Urothelium cell line (cell line): ENCODE measurements at regions not wholly inside any gene's neighbourhood (a gene's known extent, or its start where the extent isn't known, plus 50 kb on each side); places are given as distances from the start of the nearest gene placed in this dataset.
A peak's percentile ranks its signal among the peaks of the same experiment; 100 is the strongest.

Source experiments
- DNase-seq: peaks from one replicate; pipeline ENCODE4 v3.0.0; 2011; ENCODE audit warnings: low spot score, mixed read lengths
- FAIRE-seq: peaks from 2 replicates; lab custom pipeline; 2011; peaks lifted over from hg19 to GRCh38; lab: Jason Lieb, UNC

DNA sequence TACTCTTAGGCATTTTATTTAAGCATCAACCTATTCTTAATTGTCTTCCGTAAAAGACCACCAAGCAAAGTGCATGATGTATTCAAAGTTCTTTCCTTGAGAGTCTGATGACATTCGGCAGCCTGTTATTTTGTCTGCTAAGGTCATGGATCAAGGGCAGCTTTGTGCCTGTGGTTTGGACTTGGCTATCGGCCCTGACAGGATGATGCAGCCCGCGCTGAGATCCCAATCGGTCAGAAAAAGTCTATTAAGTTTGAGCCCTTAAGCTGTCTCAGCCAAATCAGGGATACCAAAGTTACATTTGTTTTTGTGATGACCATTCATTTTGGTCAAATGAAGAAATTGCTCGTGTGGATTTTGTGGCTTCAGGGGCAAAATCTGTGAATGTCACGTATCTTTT lies 718.9 kb upstream of the FANCL start:
- FAIRE-seq = no peak
- DNase-seq = peak; percentile 27

DNA sequence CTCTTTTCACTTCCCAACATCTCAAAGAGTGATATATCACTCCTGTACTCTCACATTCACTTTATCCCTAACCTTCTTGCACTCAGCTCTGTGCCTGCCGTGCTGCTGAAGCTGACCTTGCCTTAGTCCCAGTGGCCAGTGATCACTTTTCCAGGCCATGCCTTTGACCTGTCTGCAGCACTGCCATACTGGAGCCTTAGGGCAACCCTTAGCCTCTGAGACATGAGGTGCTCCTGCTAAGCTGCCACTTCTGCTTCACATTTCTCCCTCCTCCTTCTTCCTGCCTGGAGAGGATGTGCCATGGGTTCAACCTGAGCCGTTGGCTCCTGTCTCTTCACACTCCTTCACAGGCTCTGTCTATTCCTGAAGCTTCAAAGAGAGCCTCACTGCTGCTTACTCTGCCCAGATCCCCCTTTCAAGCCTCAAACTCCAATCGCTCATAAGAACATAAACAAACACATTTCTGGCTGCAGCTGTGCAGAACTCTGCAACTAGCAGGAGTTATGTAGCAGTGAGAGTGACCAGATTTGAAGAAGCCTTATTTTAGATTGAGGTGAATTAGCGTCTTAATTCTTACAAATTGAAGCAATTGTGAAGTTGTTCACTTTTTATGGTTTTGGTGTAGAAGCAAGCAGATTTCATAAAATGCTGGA lies 716.2 kb upstream of the FANCL start:
- no peak for DNase-seq
- FAIRE-seq = no peak

GRCh38 chr2:58954880-58955385 lies 713.8 kb upstream of the FANCL start:
- no peak for DNase-seq
- FAIRE-seq = no peak

GRCh38 chr2:58951722-58952121 lies 710.6 kb upstream of the FANCL start:
- FAIRE-seq = no peak

DNA sequence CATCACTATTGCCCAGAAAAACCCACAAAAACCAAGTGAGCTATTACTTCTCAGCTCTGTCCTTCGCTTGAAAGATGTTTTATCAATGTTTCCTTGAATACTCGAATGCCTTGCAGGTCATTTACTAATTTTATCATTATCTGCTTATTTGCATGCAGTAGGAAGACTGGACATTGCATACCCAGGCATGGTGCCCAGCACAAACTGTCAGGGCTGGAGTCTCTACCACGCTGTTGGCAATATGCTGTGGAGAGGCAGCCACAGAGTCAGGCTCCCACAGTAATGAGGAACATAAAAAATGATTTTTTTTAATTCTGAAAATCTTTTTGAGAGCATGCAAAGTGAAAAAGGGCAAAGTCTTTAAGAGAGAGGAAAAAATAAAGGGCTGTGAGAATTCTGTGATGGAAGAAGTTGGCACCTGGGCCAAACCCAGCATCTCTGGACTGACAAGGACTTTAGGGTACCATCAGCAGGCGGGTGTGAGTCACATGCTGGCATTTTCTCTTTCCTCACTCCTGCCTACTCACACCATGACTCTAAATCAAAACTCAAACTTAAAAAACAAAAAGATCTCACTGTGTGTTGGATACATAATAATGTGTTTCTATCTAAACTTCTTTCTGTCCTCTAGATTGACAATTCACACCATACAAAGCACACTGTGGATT lies 709.8 kb upstream of the FANCL start:
- DNase-seq = no peak
- no peak for FAIRE-seq

More at GRCh38 chr2:58951722-58952121, 710.6 kb upstream of the FANCL start:
- no peak for DNase-seq

GRCh38 chr2:58939388-58939787 lies 698.3 kb upstream of the FANCL start:
- peak; percentile 52 for DNase-seq
- no peak for FAIRE-seq

DNA sequence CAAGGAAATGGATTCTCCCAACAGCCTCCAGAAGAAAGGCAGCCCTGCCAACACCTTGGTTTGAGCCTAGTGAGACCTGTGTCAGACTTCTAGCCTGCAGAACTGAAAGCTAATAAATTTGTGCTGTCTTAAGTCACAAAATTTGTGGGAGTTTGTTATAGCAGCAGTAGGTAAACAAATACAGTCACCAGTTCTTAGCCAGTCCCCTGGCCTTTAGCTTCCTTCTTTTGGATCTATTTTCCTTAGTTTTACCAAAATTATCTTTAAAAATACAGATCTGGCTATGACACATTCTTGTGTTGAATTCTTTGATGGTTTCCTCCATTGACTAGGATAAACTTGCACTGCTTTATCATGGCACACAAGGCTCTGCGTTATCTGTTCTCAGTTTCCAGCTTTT lies 697.9 kb upstream of the FANCL start:
- DNase-seq = no peak
- FAIRE-seq = no peak

DNA sequence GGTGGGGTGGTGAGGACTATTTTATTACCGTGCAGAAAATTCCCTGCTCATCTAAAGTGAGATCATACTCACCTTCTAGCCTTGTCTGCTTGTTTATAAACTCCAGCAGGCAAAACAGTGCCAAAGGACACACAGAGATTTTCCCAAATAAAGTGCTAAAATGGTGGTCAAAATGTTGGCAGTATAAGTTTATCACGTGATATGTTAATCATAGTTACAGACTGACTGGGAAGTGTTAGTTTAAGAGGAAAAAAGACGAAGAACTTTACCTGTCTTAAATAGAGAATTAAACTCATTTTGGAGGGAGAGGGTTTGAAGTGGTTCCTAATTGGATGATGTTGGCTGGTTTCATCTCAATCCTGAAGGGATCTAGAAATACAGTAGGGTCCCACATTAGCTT lies 691.7 kb upstream of the FANCL start:
- FAIRE-seq (no peak), DNase-seq (no peak)

DNA sequence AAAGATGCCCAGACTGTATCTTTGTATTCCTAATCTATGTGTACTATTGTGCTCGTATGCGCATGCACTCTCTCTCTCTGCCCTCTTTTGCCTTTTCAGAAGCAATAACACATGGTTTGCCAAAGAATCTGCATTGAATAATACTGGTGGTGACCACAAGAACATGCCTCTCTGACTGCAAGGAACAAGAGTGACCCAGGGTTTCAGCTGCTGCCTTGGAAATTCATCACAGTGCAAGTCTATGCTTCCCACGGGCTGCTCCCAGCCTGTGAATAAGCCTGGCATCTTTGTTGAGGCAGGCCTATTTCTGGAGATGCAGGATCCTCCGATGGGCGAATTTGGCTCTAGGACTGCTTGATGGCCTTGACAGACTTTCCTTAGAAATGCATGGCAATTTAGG lies 689.4 kb upstream of the FANCL start:
- DNase-seq = no peak
- no peak for FAIRE-seq

- FAIRE-seq = no peak
Measured at GRCh38 chr2:58928973-58929372, 687.8 kb upstream of the FANCL start.

GRCh38 chr2:58928391-58928790 lies 687.3 kb upstream of the FANCL start:
- no peak for FAIRE-seq
- DNase-seq = no peak

More at GRCh38 chr2:58928973-58929372, 687.8 kb upstream of the FANCL start:
- DNase-seq = no peak

GRCh38 chr2:58926112-58926511 lies 685.0 kb upstream of the FANCL start:
- FAIRE-seq = no peak
- DNase-seq = no peak

DNA sequence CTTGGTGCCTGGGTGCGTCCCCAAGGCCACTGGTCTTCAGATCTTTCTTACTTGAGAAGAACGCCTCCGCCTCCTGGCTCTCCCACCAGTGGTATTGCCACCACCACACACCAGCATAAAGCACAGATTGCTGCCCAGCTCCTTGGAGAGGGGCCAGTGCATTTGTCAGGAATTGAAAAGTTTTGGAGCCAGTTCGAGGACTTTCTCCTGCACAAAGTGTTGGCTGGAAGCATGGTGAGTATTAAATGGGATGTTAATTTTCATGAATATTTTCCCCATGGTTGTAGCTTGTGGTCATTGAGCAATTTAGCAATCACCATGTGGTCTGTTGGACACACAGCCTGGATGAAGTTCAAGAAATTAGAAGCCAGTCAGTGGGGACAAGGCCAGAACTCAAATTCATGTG lies 684.6 kb upstream of the FANCL start:
- FAIRE-seq (no peak), DNase-seq (no peak)

GRCh38 chr2:58923869-58924268 lies 682.7 kb upstream of the FANCL start:
- peak; percentile 73 for DNase-seq
- FAIRE-seq = peak; percentile 65

- DNase-seq (no peak), FAIRE-seq (no peak)
Measured at GRCh38 chr2:58922245-58922644, 681.1 kb upstream of the FANCL start.

- FAIRE-seq = no peak
- no peak for DNase-seq
Measured at GRCh38 chr2:58921676-58922075, 680.6 kb upstream of the FANCL start.

GRCh38 chr2:58920001-58920400 lies 678.9 kb upstream of the FANCL start:
- no peak for FAIRE-seq
- DNase-seq = no peak

GRCh38 chr2:58919316-58919715 lies 678.2 kb upstream of the FANCL start:
- FAIRE-seq (no peak), DNase-seq (no peak)

DNA sequence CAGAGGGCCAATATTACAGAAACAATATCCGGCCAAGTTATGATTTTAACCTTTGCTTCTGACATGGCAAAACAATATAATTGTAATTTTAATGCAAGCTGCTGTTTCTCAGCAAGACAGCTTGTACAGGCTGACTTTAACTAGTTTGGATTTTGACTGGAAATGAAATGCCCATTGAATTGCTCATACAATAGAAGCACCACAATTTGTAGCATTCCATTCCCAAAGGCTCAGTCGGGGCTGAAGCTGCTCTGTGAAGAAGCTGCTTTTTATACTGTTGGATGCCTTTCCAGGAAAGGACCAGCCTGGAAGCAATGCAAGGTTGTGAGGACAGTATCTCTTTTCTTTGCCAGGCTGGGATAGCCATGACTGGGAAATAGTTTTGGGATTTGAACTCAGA lies 677.0 kb upstream of the FANCL start:
- FAIRE-seq (no peak), DNase-seq (peak; percentile 21)

DNA sequence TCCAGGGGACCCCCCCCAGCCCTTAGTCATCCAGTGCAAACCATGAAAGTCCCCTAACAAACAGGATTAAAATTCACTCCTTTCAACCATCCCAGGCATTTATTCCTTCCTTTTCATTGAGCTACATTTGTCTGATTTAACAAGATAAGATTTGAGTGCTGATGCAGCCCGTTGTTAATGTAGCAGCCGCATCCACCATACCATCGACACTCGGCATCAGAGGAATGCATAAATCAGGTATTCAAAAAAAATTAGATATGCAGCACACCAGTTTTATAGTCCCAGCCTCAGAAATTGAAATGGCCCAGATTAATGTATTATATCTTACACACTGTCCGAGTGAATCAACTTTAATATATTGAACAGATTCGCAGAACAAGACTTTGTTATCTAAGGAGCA lies 676.5 kb upstream of the FANCL start:
- FAIRE-seq = no peak

GRCh38 chr2:58916063-58916462 lies 674.9 kb upstream of the FANCL start:
- FAIRE-seq = no peak
- no peak for DNase-seq

More for the DNA sequence above, 676.5 kb upstream of the FANCL start:
- no peak for DNase-seq

GRCh38 chr2:58914733-58915505 lies 673.8 kb upstream of the FANCL start:
- DNase-seq (no peak), FAIRE-seq (no peak)
